Fibroblast of lung (primary cell): ENCODE measurements at regions not wholly inside any gene's neighbourhood (a gene's known extent, or its start where the extent isn't known, plus 50 kb on each side); places are given as distances from the start of the nearest gene placed in this dataset.

Experiments
- EZH2 ChIP-seq: IDR thresholded peaks from 2 replicates; pipeline ENCODE4 v1.5.1; 2012; ENCODE audit warnings: low read length, control low read depth, mild to moderate bottlenecking; ENCODE audit errors: missing control alignments
- TF ChIP-seq, protein P1 (sequence below), 2 donors: IDR thresholded peaks in 1 of 2; conservative IDR thresholded peaks in 1 of 2; 1 replicate in 1 of 2; 2 replicates in 1 of 2; pipeline ENCODE4 v1.5.1; 2011 to 2012; ENCODE audit warnings: low read length in 2 of 2, control low read depth in 1 of 2, inconsistent platforms in 1 of 2, low read depth in 1 of 2, mild to moderate bottlenecking in 1 of 2

- TF ChIP-seq, protein P1, sequence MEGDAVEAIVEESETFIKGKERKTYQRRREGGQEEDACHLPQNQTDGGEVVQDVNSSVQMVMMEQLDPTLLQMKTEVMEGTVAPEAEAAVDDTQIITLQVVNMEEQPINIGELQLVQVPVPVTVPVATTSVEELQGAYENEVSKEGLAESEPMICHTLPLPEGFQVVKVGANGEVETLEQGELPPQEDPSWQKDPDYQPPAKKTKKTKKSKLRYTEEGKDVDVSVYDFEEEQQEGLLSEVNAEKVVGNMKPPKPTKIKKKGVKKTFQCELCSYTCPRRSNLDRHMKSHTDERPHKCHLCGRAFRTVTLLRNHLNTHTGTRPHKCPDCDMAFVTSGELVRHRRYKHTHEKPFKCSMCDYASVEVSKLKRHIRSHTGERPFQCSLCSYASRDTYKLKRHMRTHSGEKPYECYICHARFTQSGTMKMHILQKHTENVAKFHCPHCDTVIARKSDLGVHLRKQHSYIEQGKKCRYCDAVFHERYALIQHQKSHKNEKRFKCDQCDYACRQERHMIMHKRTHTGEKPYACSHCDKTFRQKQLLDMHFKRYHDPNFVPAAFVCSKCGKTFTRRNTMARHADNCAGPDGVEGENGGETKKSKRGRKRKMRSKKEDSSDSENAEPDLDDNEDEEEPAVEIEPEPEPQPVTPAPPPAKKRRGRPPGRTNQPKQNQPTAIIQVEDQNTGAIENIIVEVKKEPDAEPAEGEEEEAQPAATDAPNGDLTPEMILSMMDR (conservative IDR thresholded peaks at IDR 0.05 in 1 of 2, IDR thresholded peaks at IDR 0.05 in 1 of 2; ENCODE audit: low read depth in 1 of 2, low read length in 2 of 2) = no peak
- TF ChIP-seq EZH2 = no peak
Measured at GRCh38 chr7:128191136-128191844, 49.8 kb upstream of the LEP start.
